ENCODE measurements at regions not wholly inside any gene's neighbourhood (a gene's known extent, or its start where the extent isn't known, plus 50 kb on each side); places are given as distances from the start of the nearest gene placed in this dataset.

DNA sequence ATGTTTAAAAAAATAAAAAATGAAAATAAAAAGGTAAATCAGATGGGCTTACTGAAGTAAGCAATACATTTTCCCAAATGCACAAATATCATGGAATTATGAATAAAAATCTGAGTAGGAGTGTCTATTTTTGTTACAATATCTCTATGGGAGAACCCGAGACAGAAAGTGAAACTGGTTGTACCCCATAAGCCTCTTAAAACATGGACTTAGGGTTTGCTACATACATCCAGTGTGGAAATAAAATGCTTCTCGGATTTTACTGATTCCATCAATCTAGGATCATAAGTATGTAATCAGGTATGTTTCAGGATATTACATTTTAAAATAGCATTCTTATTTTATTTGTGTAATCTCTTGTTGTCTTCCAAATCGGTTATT is 177.8 kb upstream of the CDIN1 start:
- TF ChIP-seq, protein P1, sequence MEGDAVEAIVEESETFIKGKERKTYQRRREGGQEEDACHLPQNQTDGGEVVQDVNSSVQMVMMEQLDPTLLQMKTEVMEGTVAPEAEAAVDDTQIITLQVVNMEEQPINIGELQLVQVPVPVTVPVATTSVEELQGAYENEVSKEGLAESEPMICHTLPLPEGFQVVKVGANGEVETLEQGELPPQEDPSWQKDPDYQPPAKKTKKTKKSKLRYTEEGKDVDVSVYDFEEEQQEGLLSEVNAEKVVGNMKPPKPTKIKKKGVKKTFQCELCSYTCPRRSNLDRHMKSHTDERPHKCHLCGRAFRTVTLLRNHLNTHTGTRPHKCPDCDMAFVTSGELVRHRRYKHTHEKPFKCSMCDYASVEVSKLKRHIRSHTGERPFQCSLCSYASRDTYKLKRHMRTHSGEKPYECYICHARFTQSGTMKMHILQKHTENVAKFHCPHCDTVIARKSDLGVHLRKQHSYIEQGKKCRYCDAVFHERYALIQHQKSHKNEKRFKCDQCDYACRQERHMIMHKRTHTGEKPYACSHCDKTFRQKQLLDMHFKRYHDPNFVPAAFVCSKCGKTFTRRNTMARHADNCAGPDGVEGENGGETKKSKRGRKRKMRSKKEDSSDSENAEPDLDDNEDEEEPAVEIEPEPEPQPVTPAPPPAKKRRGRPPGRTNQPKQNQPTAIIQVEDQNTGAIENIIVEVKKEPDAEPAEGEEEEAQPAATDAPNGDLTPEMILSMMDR (IDR thresholded peaks at IDR 0.05; ENCODE audit: insufficient read depth, low read depth, low read length), result no peak
- no peak for TF ChIP-seq EZH2 (IDR thresholded peaks at IDR 0.05; ENCODE audit: insufficient read depth, low read length)

Data from astrocyte (in vitro differentiated cells and primary cell).